ENCODE measurements at regions not wholly inside any gene's neighbourhood (a gene's known extent, or its start where the extent isn't known, plus 50 kb on each side); places are given as distances from the start of the nearest gene placed in this dataset.

GRCh38 chr15:53829471-53829870 lies 70.0 kb upstream of the WDR72 start:
- POLR2A ChIA-PET, result interaction anchor here (0.6 kb wide), 1 partner anchor 263 kb away, joined by 3 read pairs; no protein-coding TSS in a partner anchor
- Histone ChIP-seq H3K27me3 (ENCODE audit: insufficient read depth) (no peaks in the 10 kb centered on the region), H3K4me2 (no peak overlapping the region), H4K20me1 (ENCODE audit: insufficient read depth) (no peaks in the 10 kb centered on the region), H3K9me3 (no peaks in the 10 kb centered on the region), H3K4me1 (ENCODE audit: control insufficient read depth in 1 of 2, insufficient read depth in 2 of 2, low read depth in 1 of 2, low read length in 1 of 2) (peaks cover 0 to 15% of the 10 kb centered on the region in 2 experiments; a peak in 2 of 4 replicates), H3K27ac (ENCODE audit: low read depth in 2 of 2, low read length in 1 of 2) (no peak overlapping the region; a peak in 1 of 4 replicates), H3K4me3 (ENCODE audit: low read depth in 2 of 2, low read length in 1 of 2) (no peak overlapping the region), H3K79me2 (ENCODE audit: insufficient read depth) (no peaks in the 10 kb centered on the region), H3F3A (replicated peaks; ENCODE audit: insufficient read depth) (no peaks in the 10 kb centered on the region), H3K36me3 (replicated peaks in 1 of 2; ENCODE audit: control insufficient read depth in 1 of 2, insufficient read depth in 2 of 2, low read length in 1 of 2) (no peaks in the 10 kb centered on the region), H2AFZ (ENCODE audit: low read depth) (no peak overlapping the region), H3K9me2 (no peaks in the 10 kb centered on the region), H3K9ac (no peak overlapping the region)
- 53% methylated on average over 2 of the region's 3 CpGs for WGBS (ENCODE audit: low lambda C conversion rate)
- DNase-seq, result no peak
- no peak for TF ChIP-seq MEF2A (IDR thresholded peaks at IDR 0.05; ENCODE audit: borderline replicate concordance, low read depth)
- TF ChIP-seq SIN3A (IDR thresholded peaks at IDR 0.05; ENCODE audit: borderline replicate concordance, low read depth, low read length), result no peak
- no peak for TF ChIP-seq RAD21 (IDR thresholded peaks at IDR 0.05; ENCODE audit: low read length)
- TF ChIP-seq, protein P1, sequence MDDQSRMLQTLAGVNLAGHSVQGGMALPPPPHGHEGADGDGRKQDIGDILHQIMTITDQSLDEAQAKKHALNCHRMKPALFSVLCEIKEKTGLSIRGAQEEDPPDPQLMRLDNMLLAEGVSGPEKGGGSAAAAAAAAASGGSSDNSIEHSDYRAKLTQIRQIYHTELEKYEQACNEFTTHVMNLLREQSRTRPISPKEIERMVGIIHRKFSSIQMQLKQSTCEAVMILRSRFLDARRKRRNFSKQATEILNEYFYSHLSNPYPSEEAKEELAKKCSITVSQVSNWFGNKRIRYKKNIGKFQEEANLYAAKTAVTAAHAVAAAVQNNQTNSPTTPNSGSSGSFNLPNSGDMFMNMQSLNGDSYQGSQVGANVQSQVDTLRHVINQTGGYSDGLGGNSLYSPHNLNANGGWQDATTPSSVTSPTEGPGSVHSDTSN (IDR thresholded peaks at IDR 0.05), result no peak
- no peak for TF ChIP-seq CHD2 (IDR thresholded peaks at IDR 0.05; ENCODE audit: low read length, partially characterized antibody)
- no peak for TF ChIP-seq RXRA (IDR thresholded peaks at IDR 0.05; ENCODE audit: borderline replicate concordance, low read depth)
- no peak for TF ChIP-seq FOSL2 (IDR thresholded peaks at IDR 0.05; ENCODE audit: borderline replicate concordance, low read depth)
- CTCF ChIA-PET, result no interaction called here

GRCh38 chr15:53827355-53827754 lies 67.9 kb upstream of the WDR72 start:
- Histone ChIP-seq H4K20me1 (ENCODE audit: insufficient read depth) (no peaks in the 10 kb centered on the region), H3K4me3 (ENCODE audit: low read depth in 2 of 2, low read length in 1 of 2) (no peak overlapping the region), H2AFZ (ENCODE audit: low read depth) (no peak overlapping the region), H3K36me3 (replicated peaks in 1 of 2; ENCODE audit: control insufficient read depth in 1 of 2, insufficient read depth in 2 of 2, low read length in 1 of 2) (no peaks in the 10 kb centered on the region), H3K4me2 (no peak overlapping the region), H3K9ac (no peak overlapping the region), H3K9me2 (no peaks in the 10 kb centered on the region), H3K27me3 (ENCODE audit: insufficient read depth) (no peaks in the 10 kb centered on the region), H3F3A (replicated peaks; ENCODE audit: insufficient read depth) (no peaks in the 10 kb centered on the region), H3K27ac (ENCODE audit: low read depth in 2 of 2, low read length in 1 of 2) (no peak overlapping the region), H3K4me1 (ENCODE audit: control insufficient read depth in 1 of 2, insufficient read depth in 2 of 2, low read depth in 1 of 2, low read length in 1 of 2) (peaks cover 0 to 7% of the 10 kb centered on the region in 2 experiments; a peak in 2 of 4 replicates), H3K79me2 (ENCODE audit: insufficient read depth) (no peaks in the 10 kb centered on the region), H3K9me3 (no peaks in the 10 kb centered on the region)
- DNase-seq, result no peak
- WGBS (ENCODE audit: low lambda C conversion rate), result 25% methylated on average over 4 of the region's 4 CpGs
- POLR2A ChIA-PET, result no interaction called here
- no peak for TF ChIP-seq CHD2 (IDR thresholded peaks at IDR 0.05; ENCODE audit: low read length, partially characterized antibody)
- TF ChIP-seq FOSL2 (IDR thresholded peaks at IDR 0.05; ENCODE audit: borderline replicate concordance, low read depth), result no peak
- TF ChIP-seq EZH2phosphoT487 (IDR thresholded peaks at IDR 0.05; ENCODE audit: borderline replicate concordance, low read depth), result no peak
- TF ChIP-seq, protein P2, sequence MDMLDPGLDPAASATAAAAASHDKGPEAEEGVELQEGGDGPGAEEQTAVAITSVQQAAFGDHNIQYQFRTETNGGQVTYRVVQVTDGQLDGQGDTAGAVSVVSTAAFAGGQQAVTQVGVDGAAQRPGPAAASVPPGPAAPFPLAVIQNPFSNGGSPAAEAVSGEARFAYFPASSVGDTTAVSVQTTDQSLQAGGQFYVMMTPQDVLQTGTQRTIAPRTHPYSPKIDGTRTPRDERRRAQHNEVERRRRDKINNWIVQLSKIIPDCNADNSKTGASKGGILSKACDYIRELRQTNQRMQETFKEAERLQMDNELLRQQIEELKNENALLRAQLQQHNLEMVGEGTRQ (IDR thresholded peaks at IDR 0.05; ENCODE audit: borderline replicate concordance, low read depth, low read length), result no peak
- TF ChIP-seq REST (IDR thresholded peaks at IDR 0.05; ENCODE audit: low read depth, low read length), result no peak
- TF ChIP-seq MEF2A (IDR thresholded peaks at IDR 0.05; ENCODE audit: borderline replicate concordance, low read depth), result no peak
- TF ChIP-seq RXRA (IDR thresholded peaks at IDR 0.05; ENCODE audit: borderline replicate concordance, low read depth), result no peak
- no peak for TF ChIP-seq FOXJ3 (CRISPR knock-in tag; IDR thresholded peaks at IDR 0.05)
- TF ChIP-seq EP300 (IDR thresholded peaks at IDR 0.05; ENCODE audit: borderline replicate concordance in 1 of 2, low read depth in 1 of 2, low read length in 1 of 2), result no peak
- no peak for TF ChIP-seq TCF12 (IDR thresholded peaks at IDR 0.05)
- CTCF ChIA-PET, result no interaction called here

All from SK-N-SH (cell line).